K562 (cell line): ENCODE measurements at regions not wholly inside any gene's neighbourhood (a gene's known extent, or its start where the extent isn't known, plus 50 kb on each side); places are given as distances from the start of the nearest gene placed in this dataset.

Experiments used
- ATAC-seq: fragments of 200-7000 bp; cut with Tn5 transposase; 3 replicates; pipeline ENCODE4 v1.9.1; 2020; ENCODE audit warnings: moderate library complexity
- BruUV-seq: library from RNA; stranded (reverse); fragments of 400-500 nt; replicated peaks from 2 replicates; lab custom pipeline; 2021; lab: Mats Ljungman, UMichigan
- CTCF ChIA-PET: fragments of 300-600 bp; formaldehyde crosslinking; extraction: SDS; loops from one replicate; lab custom pipeline; 2021; ENCODE audit warnings: low intra/inter-chr PET ratio; lab: Yijun Ruan, JAX
- POLR2A ChIA-PET: fragments of 300-600, 350-650 bp; sonication (Branson Sonifier 250); formaldehyde crosslinking; extraction: SDS; loops from one replicate; lab custom pipeline; 2021; ENCODE audit warnings: antibody characterized with exemption, inconsistent platforms; lab: Yijun Ruan, JAX
- DNase-seq, 4 experiments: peaks; one replicate each; pipeline versions ENCODE4 v3.0.0 to v3.0.0-alpha.2; 2011 to 2018; ENCODE audit warnings: low spot score in 3 of 4, mixed read lengths in 3 of 4; ENCODE audit errors: extremely low read depth in 1 of 4
- FAIRE-seq: peaks from 2 replicates; lab custom pipeline; 2011; peaks lifted over from hg19 to GRCh38; lab: Jason Lieb, UNC
- H2AFZ ChIP-seq: 2 replicates; pipeline ENCODE4 v1.6.0; 2011; ENCODE audit warnings: low read depth, low read length, control low read depth, inconsistent platforms
- H3K27ac ChIP-seq: fragments of 200-600 bp; 3 replicates; pipeline ENCODE4 v1.8.0; 2011; ENCODE audit warnings: low read depth, mild to moderate bottlenecking, control low read depth, inconsistent platforms, low read length, moderate library complexity, mixed read lengths; ENCODE audit errors: extremely low read depth
- H3K27me3 ChIP-seq, 2 experiments: fragments of 300-600 bp in 1 of 2; 2 replicates in 1 of 2; 3 replicates in 1 of 2; pipeline versions ENCODE4 v1.6.0 to v1.8.0; 2011; ENCODE audit warnings: inconsistent platforms in 2 of 2, low read length in 2 of 2, mild to moderate bottlenecking in 1 of 2, mixed read lengths in 1 of 2, moderate library complexity in 1 of 2; ENCODE audit not compliant: control insufficient read depth in 2 of 2, insufficient read depth in 2 of 2
- H3K36me3 ChIP-seq: fragments of 300-600 bp; 3 replicates; pipeline ENCODE4 v1.8.0; 2011; ENCODE audit warnings: mild to moderate bottlenecking, low read length, inconsistent platforms; ENCODE audit not compliant: control insufficient read depth, insufficient read depth
- H3K4me1 ChIP-seq, 2 experiments: fragments of 200-600 bp in 1 of 2; replicated peaks in 1 of 2; 2 replicates in 1 of 2; 3 replicates in 1 of 2; pipeline versions ENCODE4 v1.5.1 to v1.8.0; 2011; ENCODE audit warnings: inconsistent platforms in 2 of 2, low read length in 2 of 2, mild to moderate bottlenecking in 1 of 2, mixed read lengths in 1 of 2, moderate library complexity in 1 of 2; ENCODE audit not compliant: control insufficient read depth in 2 of 2, insufficient read depth in 2 of 2
- H3K4me2 ChIP-seq: 2 replicates; pipeline ENCODE4 v1.6.1; 2011; ENCODE audit warnings: low read length, control low read depth, inconsistent platforms, mixed read lengths; ENCODE audit not compliant: insufficient read depth
- H3K4me3 ChIP-seq: fragments of 200-600 bp; sonication (generic), shearing (Covaris generic); 2 replicates; pipeline ENCODE4 v1.5.1; 2016; ENCODE audit warnings: control low read depth, inconsistent platforms
- H3K79me2 ChIP-seq: fragments of 200-600 bp; 3 replicates; pipeline ENCODE4 v1.8.0; 2011; ENCODE audit warnings: low read length, inconsistent platforms; ENCODE audit not compliant: control insufficient read depth, insufficient read depth
- H3K9ac ChIP-seq, 2 experiments: 2 replicates each; pipeline versions ENCODE4 v1.6.0 to v1.6.1; 2011; ENCODE audit warnings: low read depth in 2 of 2, low read length in 2 of 2, control low read depth in 1 of 2, inconsistent platforms in 1 of 2, mild to moderate bottlenecking in 1 of 2, mixed read lengths in 1 of 2; ENCODE audit not compliant: insufficient read depth in 1 of 2
- H3K9me1 ChIP-seq: one replicate; pipeline ENCODE4 v1.6.0; 2011; ENCODE audit warnings: inconsistent platforms, mild to moderate bottlenecking, low read length, moderate library complexity; ENCODE audit not compliant: control insufficient read depth, insufficient read depth
- H3K9me3 ChIP-seq: replicated peaks from 2 replicates; pipeline ENCODE4 v1.5.1; 2011; ENCODE audit warnings: low read depth, low read length, inconsistent platforms; ENCODE audit not compliant: control insufficient read depth, insufficient read depth
- H4K20me1 ChIP-seq: replicated peaks from 2 replicates; pipeline ENCODE4 v1.6.1; 2011; ENCODE audit warnings: low read length, inconsistent platforms, mixed read lengths; ENCODE audit not compliant: control insufficient read depth, insufficient read depth
- CEBPZ ChIP-seq: fragments of 150-350 bp; IDR thresholded peaks from 2 replicates; pipeline ENCODE4 v1.6.1; 2014; ENCODE audit warnings: low read depth, mild to moderate bottlenecking, low read length, borderline replicate concordance
- DACH1 ChIP-seq: fragments of 450-650 bp; IDR thresholded peaks from 2 replicates; pipeline ENCODE4 v1.6.1; 2018; ENCODE audit not compliant: partially characterized antibody
- DPF2 ChIP-seq: fragments of 450-650 bp; IDR thresholded peaks from 2 replicates; pipeline ENCODE4 v1.6.1; 2016
- MTA2 ChIP-seq: fragments of 450-650 bp; IDR thresholded peaks from 2 replicates; pipeline ENCODE4 v1.6.1; 2016; ENCODE audit warnings: low read depth
- PRMT5 ChIP-seq: sonication (generic); formaldehyde crosslinking; IDR thresholded peaks from 2 replicates; pipeline ENCODE4 v1.5.0; 2020; ENCODE audit warnings: missing genetic modification reagents
- PTRF ChIP-seq: fragments of 450-650 bp; IDR thresholded peaks from 2 replicates; pipeline ENCODE4 v1.6.1; 2016; ENCODE audit warnings: mild to moderate bottlenecking, missing genetic modification characterization, missing compliant biosample characterization
- SMARCE1 ChIP-seq: fragments of 450-650 bp; IDR thresholded peaks from 2 replicates; pipeline ENCODE4 v1.7.1; 2016; ENCODE audit warnings: mild to moderate bottlenecking
- SRSF7 ChIP-seq: fragments of 200-400 bp; formaldehyde crosslinking; optimal IDR thresholded peaks from 2 replicates; pipeline ENCODE3; 2017; ENCODE audit warnings: mild to moderate bottlenecking, low read depth, low read length
- SUPT5H ChIP-seq: fragments of 450-650 bp; IDR thresholded peaks from 2 replicates; pipeline ENCODE4 v1.6.1; 2016
- TARDBP ChIP-seq: fragments of 450-650 bp; IDR thresholded peaks from 2 replicates; pipeline ENCODE4 v1.6.1; 2016
- TGIF2 ChIP-seq: sonication (generic); formaldehyde crosslinking; IDR thresholded peaks from 2 replicates; pipeline ENCODE4 v1.8.1; 2022; ENCODE audit warnings: mild to moderate bottlenecking, missing genetic modification reagents, moderate library complexity
- TSHZ1 ChIP-seq: fragments of 250-450 bp; sonication (Bioruptor Pico); IDR thresholded peaks from 2 replicates; pipeline ENCODE4 v1.4.0; 2020; ENCODE audit warnings: mild to moderate bottlenecking, moderate library complexity
- USF2 ChIP-seq: sonication (generic); formaldehyde crosslinking; IDR thresholded peaks from 2 replicates; pipeline ENCODE4 v1.5.0; 2020; ENCODE audit warnings: missing genetic modification reagents
- ZC3H11A ChIP-seq: IDR thresholded peaks from 2 replicates; pipeline ENCODE4 v1.6.1; 2012; ENCODE audit warnings: low read depth, low read length, improper control_type of control experiment
- ZFX ChIP-seq: sonication (generic); formaldehyde crosslinking; IDR thresholded peaks from 2 replicates; pipeline ENCODE4 v1.8.0; 2022; ENCODE audit warnings: mild to moderate bottlenecking, missing genetic modification reagents, moderate library complexity
- ZNF146 ChIP-seq: IDR thresholded peaks from one replicate; pipeline ENCODE4 v1.6.1; 2018; ENCODE audit warnings: missing compliant biosample characterization; ENCODE audit not compliant: unreplicated experiment
- ZNF316 ChIP-seq: fragments of 450-650 bp; IDR thresholded peaks from 2 replicates; pipeline ENCODE4 v1.6.1; 2016
- WGBS: fragments of 100-300 bp; shearing (Covaris generic); methylation state at CpG from one replicate; pipeline ENCODE4 v1.1.6; 2016; ENCODE audit warnings: low coverage, mixed read lengths; ENCODE audit not compliant: insufficient coverage; ENCODE audit errors: missing lambda C conversion rate; 5-methylcytosine and 5-hydroxymethylcytosine counted together
- in situ Hi-C: fragments of 300-500 bp; cut with MboI; formaldehyde crosslinking; loops from 4 replicates; pipeline ENCODE4 v1.15.0; 2018; ENCODE audit warnings: inconsistent platforms, mixed read lengths
- intact Hi-C: fragments of 100-400 bp; cut with micrococcal nuclease; formaldehyde crosslinking; loops from 2 replicates; pipeline ENCODE4 v1.14.2; 2022

GRCh38 chr13:44292545-44292944, 81.1 kb upstream of the SERP2 start:
- H3K4me1 ChIP-seq = no peaks in the 10 kb centered on the region; a peak in 1 of 5 replicates
- intact Hi-C loops (no loop called here), in situ Hi-C loops (no loop called here)
- H3K4me2 ChIP-seq = no peak overlapping the region
- no peaks in the 10 kb centered on the region for H3K79me2 ChIP-seq
- no peaks in the 10 kb centered on the region for H3K36me3 ChIP-seq
- FAIRE-seq = no peak
- POLR2A ChIA-PET = no interaction called here
- DNase-seq = no peak
- no peak overlapping the region for H3K27ac ChIP-seq
- CTCF ChIA-PET = no interaction called here
- WGBS = 0% methylated on average over 1 of the region's 1 CpG
- no peaks in the 10 kb centered on the region for H3K9me1 ChIP-seq
- H3K4me3 ChIP-seq = no peak overlapping the region
- H3K27me3 ChIP-seq = peaks cover 10 to 15% of the 10 kb centered on the region in 2 experiments
- no peak overlapping the region for H3K9ac ChIP-seq
- H4K20me1 ChIP-seq = no peaks in the 10 kb centered on the region
- ATAC-seq = no peak
- BruUV-seq = no TSS peak
- no peaks in the 10 kb centered on the region for H3K9me3 ChIP-seq
- H2AFZ ChIP-seq = no peak overlapping the region
- TF ChIP-seq SMARCE1 (no peak), TSHZ1 (CRISPR knock-in tag) (no peak), ZFX (CRISPR knock-in tag) (no peak), SUPT5H (no peak), ZNF316 (no peak), PTRF (tag) (no peak), DACH1 (no peak), TARDBP (no peak), PRMT5 (CRISPR knock-in tag) (no peak), MTA2 (no peak), SRSF7 (no peak), ZC3H11A (no peak), USF2 (CRISPR knock-in tag) (no peak), ZNF146 (no peak), TGIF2 (no peak), DPF2 (no peak), CEBPZ (no peak)
